Central memory CD4-positive, alpha-beta T cell (primary cell): ENCODE measurements at regions not wholly inside any gene's neighbourhood (a gene's known extent, or its start where the extent isn't known, plus 50 kb on each side); places are given as distances from the start of the nearest gene placed in this dataset.

ENCODE experiments used
- DNase-seq: peaks from one replicate; pipeline ENCODE4 v3.0.0; 2022

DNA sequence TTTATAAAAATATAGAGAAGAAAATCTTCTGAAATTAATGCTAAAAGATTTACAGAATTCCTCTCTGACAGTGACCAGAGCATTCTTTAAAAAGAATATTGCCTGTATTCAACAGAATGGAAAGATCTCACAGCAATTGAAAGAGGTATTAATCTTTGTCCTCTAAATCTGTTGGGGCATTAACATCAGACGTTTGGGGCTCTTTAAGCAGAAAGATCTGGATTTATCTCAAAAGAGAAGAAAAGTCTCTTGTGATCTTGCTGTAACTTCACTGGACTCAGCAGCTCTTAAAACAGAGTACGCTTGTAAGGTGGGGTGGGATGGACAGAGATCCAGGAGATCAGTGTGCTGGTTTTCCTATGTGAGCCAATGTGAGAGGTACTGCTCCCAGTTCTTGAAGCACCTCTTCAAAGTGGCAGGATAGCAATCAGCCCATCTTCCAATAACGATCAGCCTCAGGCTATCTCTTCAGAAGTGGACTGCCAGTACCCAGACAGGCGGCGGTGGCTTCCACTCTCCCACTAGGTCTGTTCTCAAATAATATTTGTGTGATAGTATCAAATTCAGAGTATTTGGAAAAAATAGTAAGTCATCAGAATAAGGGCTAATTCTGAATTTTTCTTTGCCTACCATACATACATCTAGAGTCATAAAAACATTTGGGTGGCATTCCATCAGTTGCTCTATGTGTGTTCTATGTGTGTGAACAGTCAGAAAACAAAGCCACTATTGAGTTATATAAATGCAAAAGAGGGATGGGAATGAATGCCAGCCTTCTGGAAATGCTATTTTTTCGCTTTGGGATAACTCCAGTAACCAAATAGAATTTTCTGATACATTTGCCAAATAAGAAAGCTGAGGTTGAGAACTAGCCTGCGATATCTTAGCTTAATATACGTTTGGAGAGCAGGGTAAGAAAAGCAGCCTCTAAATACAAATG lies 237.4 kb upstream of the RGS6 start:
- no peak for DNase-seq

DNA sequence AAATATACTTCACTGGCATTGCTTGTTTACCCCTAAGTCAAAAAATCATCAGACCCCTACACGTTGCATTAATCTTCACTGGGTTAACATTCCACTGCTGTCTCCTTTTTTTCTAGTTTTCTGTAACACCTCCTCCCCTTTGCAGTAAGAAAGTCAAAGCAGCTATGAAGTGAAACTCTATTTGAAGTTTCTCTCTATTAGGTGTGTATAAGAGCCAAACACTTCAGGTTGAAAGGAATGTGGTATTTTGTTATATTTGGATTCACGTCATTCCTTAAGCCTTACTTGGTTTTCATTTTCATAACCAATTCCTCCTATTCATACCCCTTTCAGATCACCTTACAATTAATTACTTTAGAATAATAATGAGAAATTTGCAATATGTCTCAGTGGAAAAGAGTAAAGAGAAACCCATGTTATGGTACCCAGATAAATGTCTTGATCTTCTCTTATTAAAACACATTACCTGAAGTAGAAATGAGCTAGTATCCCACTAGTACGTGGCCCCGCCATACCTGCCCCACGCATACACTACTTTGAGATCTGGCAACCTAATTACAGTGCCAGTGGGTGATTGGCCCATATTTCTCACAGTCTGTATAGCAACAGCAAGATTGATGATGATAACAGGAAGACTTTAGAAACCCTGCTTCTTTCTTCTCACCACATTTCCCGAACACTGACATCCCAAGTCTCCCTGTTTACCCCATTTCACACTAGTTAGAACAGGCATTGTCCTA lies 236.4 kb upstream of the RGS6 start:
- DNase-seq, result no peak

DNA sequence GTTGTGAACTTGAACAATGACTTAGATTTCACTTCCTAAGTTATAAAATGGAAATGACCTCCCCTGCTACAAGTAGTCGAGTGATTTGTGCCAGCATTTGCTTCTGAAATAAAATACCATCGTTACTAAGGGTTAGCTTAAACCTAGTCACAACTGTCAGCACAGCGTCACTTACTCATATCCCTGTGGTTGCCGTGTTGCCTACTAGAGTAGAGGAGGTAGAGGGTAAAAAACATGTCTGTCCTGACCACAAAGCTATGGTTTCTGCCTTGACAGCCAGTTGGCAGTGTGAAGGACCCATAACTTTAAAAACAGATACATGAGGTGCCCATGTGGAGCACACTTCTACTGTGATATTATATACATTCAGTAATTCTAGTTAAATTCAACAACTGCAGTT lies 234.2 kb upstream of the RGS6 start:
- DNase-seq, result peak; percentile 6

DNA sequence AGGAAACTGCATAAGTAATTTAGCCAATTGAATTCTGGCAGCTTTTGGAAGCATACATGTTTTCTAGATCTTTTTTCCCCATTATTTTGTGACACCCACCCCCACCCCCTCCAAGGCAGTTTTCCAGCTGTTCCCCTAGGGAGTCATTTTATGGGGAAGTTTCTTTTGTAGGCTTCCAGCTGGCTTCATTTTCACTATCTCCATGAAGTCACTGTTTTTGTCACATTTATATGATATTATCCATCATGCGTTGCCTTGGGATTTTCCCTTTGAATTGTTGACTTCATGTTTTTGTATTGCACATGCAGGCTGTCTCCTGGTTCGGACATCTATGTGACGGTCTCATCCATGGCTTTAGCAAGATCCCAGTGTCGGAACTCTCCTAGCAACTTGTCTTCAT lies 233.6 kb upstream of the RGS6 start:
- no peak for DNase-seq

DNA sequence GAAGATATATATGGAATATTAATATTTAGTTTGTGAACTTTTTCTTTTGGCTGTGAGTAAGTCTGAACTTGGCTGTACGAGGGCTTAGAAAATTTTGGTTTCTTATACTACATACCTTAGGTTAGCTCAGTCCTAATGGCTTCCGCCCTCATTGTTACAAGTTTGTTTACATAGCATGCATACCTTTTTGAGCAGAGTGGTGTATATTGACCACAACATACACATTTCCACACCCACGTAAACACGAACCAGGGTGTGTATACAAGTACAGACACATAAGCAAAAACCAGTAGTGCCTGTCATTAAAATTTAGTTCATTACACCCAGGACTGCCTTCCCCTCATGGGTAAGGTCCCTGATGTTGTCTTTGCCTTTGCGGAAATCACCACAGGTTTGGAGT lies 230.2 kb upstream of the RGS6 start:
- DNase-seq, result no peak

DNA sequence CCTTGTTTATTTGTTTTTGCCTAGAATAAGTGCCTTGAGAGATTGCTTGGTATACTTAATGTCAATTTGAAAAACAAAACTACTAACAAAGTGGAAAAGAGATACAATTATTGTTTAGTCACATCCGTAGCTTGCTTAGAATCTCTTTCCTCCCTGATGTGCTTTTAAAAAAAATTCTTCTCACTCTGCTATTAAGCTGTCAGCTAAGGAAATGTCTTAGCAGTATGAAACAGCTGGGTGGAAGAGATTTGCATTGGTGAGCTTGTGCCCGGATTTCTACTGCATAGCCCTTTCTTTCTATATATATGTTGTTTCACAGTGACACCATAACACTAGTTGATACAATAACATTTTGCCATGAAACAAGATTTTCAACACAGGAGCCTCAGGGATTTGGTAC lies 229.4 kb upstream of the RGS6 start:
- DNase-seq, result no peak

DNA sequence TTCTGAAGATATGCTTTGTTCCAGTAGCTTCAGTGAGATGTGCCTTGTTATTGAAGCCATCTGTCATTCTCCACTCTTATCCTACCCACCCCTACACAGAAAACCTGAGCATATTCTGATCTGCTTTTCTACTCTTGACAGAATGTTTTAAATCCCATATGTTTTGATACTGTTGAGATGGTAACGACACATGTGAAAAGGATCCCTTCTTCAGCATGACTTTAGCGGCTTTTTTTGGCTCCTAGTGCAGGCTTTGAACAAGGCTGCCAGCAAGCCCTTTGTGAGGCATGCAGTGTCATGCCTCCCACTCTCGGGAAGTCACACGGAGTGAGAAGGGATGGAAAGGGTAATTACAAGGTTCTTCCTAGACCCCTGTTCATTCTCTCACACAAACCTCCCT lies 228.8 kb upstream of the RGS6 start:
- DNase-seq, result no peak

DNA sequence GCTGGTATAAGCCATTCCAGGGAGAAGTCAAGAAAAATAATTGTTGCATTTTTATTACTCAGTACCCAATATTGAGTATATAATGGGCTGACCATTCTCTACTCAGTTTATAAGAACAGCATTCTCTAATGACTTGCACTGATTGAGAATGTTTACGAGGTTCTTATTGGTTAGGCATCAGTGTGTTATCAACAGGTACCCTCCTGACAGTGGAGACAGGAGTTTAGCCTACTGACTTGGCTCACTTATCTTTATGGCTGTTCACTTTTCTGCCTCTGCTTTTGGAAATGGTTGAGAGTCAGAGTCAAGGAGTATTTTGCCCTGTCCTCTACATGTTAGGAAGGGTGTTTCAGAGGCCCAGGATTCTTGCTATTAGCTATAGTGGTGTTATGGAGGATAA lies 228.0 kb upstream of the RGS6 start:
- DNase-seq, result no peak

DNA sequence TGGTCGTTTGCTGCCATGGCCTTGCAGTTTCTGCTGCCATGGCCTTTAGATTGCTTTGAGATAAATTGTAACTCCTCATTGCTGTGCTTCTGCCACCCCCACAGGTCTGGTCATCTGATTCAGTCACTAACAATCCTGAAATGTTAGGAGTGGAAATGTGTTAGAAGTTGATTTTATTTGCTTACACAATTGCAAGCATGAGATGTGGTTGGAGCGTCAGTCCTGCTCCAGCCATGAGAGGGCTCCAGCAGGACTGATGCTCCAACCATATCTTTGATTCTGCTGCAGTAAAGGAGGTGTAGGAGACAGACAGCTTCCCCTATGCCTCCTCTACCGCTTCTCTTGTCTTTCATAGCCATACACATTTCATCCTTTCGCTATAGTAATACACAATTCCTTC lies 226.8 kb upstream of the RGS6 start:
- DNase-seq, result no peak

DNA sequence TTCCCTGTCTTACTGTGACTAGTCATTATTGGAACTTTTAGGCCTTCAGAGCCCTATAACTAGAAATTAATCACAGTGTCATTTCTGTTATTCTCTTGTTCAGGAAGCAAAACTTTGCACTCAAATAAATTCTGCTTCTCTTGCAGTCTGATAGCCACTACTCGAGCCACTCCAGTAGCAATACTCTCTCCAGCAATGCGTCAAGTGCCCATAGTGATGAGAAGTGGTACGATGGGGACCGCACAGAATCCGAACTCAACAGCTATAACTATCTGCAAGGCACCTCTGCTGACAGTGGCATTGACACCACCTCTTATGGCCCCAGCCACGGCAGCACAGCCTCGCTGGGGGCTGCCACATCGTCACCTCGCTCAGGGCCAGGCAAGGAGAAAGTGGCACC lies 223.2 kb upstream of the RGS6 start:
- DNase-seq, result no peak

DNA sequence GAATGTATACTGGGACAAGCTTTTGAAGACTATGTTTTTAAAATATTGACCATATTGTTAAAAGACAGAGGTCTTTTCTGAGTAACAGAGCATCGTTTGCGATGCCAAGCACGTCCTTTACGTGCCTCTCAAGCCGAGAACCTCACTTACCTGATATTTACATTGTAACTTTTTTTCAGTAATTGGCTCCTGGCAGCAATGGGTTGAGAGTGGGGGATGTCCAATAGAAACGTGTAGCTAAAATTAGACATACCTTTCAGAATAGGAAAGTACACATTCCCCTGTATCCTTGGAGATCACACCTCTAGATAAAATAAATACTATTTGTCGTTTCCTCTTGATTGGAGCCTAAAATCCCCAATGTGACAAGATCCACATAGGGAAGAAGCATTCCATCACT lies 222.2 kb upstream of the RGS6 start:
- no peak for DNase-seq

DNA sequence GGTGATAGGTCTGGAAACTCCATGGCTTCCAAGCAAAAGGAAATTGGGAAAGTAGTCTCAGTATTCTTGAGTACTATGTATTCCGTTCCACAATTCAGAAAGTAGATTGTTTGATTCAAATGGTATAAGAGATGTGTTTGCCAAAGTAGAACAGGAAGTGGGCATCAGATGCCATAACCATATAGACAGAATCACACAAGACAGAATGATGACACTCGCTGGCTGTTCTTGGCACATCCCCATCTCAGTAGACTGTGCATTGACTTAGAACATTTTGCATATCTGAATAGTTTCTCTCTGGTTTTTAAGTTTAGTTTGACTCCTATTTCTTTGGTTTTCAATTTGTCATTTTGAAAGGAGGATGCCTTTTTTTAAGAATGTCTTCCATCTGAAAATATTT lies 221.1 kb upstream of the RGS6 start:
- DNase-seq, result peak; percentile 4

DNA sequence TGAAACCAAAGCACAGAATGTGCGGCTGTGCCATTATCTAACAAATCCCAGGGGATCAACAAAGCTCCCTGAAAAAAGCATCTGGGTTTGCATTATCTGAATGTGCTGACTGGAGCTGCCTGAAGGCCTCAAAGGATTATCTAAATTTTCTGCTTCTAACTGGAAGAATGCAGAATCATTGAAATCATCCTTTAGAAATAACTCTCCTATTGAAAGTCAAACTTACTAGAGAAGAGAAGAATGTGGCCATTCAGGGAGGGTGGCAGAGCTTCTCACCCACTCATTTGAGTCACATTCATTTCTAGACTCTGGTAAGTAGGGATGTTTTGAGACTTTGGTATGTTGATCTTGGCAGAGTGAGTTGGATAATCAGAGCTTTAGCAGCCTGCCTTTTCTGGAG lies 220.6 kb upstream of the RGS6 start:
- no peak for DNase-seq

DNA sequence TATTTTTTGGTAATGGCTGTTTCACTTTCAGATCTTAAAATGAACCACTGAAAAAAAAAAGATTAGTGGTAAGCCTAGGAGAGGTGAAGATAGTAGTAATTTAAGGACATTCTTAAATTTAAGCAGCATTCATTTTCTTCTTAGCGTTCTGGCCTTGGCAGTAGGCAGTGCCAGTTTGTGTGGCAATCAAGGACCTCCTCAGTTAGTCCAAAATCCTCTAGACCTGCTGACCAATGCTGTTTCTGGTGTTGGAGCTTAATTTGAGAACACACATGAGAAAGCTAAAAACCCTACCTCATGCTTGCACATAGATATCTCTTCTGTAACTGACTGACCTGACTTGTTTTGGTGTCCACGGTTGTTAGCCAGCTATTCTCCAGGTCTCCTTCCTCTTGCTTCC lies 219.8 kb upstream of the RGS6 start:
- DNase-seq, result no peak

DNA sequence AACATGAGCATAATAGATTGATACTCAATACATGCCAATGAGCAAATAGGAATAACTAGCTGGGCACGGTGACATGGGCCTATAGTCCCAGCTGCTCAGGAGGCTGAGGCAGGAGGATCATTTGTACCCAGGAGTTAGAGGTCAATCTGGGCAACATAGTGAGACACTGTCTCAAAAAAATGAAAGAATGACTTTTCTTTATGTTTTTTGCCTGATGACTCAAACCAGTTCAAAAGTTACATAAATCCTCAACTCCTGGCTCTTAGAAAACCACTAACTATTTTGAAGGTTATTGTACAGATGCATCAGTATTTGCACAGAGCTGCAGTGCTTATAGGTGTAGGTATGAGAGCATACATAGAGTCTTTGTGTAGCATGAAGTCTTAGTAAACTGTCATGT lies 219.2 kb upstream of the RGS6 start:
- DNase-seq, result no peak

DNA sequence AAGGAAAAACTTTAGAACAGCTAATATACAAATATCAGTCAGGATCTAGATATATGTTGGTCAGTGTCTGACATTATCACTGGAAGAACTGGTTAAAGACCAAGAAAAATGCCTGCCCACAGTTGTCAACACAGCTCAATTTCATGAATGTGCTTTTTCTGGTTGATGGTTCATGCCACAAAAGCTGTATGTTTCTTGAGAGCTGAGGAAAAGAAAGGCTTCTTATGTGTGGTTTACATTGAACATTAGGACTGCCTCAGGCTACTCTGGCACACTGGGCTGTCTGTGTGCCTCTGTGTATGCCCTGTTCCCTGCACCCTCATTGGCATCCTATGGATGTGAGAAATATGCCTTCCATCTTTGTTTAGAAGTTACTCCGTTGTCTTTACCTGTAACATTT lies 218.8 kb upstream of the RGS6 start:
- DNase-seq, result no peak

DNA sequence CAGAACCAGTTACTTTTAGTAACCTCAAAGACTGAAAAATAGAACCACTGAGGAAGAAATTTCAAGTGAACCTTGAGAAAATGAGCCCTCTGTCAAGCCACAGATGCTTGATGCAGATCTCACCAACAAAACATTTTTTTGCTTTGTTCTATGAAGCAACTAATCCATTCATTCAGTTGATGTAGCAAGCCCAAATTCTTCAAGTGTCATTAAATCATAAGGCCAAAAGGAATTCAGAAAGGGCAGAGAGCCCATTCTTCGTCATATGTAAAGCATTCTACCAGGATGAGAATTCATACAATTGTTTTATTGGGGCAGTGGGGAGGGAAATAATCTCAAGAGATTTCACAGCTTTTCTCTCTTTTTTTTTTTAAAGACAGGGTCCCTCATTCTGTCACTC lies 218.0 kb upstream of the RGS6 start:
- no peak for DNase-seq

DNA sequence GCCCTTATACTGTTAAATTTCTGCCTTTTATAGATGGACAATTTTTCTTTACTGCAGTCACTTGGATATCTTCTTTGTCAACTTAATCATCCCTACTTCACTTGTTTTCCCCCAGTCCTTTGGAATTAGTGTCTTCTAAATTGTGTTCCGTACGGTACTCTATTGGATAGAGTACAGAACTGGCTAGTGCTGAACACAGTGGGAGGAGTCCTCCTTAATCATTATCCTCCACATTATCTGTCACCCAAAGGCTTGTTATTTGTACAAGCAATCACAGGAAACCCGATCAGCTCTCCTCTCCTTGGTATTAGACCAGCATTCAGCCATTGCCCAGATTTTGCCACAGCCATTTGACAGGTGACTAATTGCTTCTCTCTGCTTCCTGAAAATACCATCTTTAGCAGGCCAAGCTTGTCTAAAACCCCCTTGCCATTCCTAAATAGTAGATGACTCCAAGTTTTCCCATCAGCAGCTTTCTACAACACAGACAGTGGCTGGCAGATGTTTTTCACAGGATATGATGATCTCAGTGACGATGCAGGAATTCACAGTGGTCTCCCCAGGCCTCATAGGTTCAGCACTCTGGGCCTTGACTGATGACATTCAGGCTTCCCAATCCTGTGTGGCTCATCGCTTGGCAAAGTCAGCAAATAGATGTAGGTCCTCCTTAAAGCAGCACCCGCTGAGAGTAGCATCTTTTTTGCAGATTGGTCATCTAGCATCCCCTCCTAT lies 216.0 kb upstream of the RGS6 start:
- no peak for DNase-seq

DNA sequence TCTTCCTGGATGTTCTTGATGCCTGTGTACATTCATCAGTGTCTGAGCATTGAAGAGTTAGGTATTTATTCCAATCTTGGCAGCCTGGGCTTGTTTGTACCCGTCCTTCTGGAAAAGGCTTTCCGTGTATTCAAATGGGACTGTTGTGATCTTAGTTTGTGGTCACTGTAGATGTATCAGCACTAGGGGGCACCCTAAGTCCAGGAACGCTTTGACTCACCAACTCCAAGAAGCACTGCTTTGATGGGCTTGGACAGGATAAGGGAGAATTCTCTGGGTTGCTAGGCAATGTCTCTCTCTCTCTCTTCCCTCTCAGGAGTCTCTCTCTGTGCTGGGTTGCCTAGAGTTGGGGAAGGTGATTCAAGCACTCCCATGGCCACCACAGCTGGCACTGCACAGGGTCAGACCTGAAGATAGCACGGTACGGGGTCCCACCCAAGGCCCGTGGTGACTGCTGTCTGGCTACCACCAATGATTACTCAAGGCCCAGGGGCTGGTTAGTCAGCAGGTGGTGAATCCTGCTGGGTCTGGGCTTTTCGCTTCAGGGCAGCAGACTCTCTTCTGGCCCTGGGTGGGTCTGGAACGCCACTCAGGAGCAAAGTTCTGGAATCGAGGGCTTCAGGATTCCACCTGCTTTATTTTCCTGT lies 211.1 kb upstream of the RGS6 start:
- no peak for DNase-seq

DNA sequence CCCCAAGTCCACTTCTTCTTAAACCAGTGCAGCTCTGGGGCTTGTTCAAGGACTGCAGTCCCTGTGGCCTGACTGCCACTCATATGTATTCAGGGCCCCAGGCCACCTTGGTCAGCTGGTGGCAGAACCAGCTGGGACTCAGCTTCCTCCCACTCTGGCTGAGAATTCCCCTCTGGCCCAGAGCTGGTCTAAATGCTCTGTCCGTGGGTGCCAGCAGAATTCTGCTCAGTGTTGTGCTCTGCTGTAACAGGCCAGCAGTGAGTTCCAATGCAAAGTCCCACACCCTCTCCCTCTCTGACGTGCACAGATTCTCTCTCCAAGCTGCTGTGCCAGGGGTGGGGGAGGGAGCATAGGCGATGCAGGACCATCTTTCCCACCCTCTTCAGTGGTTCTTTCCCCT lies 210.4 kb upstream of the RGS6 start:
- no peak for DNase-seq

DNA sequence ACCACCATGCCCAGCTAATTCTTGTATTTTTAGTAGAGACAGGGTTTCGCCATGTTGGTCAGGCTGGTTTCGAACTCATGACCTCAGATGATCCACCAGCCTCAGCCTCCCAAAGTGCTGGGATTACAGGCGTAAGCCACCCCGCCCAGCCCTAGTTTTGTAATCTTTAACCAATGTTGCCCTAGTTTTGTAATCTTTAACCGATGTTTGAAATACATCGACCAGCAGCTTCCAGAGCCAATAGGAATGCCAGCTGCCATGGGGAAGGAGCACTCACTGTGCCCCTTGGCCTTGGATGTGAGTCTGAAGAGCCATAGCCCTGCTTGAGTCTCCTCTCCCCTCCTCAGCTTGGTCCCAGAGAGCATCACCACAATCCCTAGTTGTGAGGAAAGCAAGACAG lies 209.3 kb upstream of the RGS6 start:
- no peak for DNase-seq

DNA sequence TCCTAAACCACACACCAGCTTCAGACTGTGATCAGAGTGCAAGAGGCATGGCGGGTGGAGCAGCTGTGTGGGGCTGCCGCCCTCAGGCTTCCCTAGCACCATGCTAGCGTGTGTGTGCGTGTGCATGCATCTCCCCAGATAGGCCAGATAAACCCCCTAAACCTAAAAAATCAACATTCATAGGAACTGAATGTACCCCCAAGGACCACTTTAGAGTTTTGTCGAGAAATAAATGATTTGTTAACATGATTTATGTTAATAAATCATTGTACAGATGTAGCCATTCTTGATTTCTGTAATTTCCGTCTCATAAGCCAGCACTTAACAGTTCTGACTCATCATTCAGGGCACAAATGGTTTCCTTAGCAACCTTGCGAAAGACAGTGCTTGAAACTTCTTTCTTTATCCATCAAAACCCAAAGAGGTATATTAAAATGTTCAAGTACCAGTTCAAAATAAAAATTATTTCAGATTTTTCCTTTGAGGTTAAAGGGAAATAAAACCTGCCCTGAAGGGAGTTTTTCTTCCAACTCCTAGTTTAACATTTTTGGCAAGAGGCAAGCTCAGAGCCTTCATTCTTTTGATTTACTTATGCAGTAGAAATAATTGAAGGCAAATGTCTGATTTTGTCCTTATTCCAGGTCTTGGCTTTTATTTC lies 206.2 kb upstream of the RGS6 start:
- DNase-seq, result no peak

DNA sequence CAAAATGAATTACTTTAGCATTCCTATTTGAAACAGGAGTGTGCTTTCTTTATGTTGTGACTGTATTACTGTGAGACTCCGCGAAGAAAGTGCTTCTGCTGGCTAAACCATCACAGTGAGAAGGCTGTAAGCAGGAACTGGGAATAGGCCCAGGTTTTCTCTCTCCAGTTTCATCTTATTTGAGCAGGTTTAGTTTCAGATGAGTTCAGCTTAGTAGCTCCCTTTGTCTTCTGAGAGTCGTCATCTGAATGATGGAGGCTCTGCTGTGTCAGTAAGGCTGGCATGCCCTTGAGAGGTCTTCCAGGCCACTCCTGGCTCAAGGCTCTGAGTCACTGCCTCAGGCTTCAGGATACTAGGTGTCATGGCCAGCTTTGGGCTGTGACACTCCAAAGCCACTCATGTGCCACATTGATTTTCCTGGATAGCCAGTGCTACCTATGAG lies 205.6 kb upstream of the RGS6 start:
- DNase-seq, result no peak
